ENCODE measurements at regions not wholly inside any gene's neighbourhood (a gene's known extent, or its start where the extent isn't known, plus 50 kb on each side); places are given as distances from the start of the nearest gene placed in this dataset.
"Not testable (repeated sequence)": the region's sequence is repeated elsewhere in the genome, so short reads cannot be mapped to it uniquely, and the experiment has no call there.

- Histone ChIP-seq H3K9me3 (no peaks in the 10 kb centered on the region), H3K4me3 (ENCODE audit: low read depth in 1 of 2, low read length in 1 of 2) (no peak overlapping the region), H3K27ac (no peak overlapping the region), H3K36me3 (no peaks in the 10 kb centered on the region), H3K4me1 (ENCODE audit: control insufficient read depth in 1 of 2, insufficient read depth in 1 of 2, low read depth in 1 of 2, low read length in 1 of 2) (no peaks in the 10 kb centered on the region), H3K27me3 (no peaks in the 10 kb centered on the region)
- no peak for TF ChIP-seq CTCF (IDR thresholded peaks at IDR 0.05)
These were observed 299.6 kb downstream of the PAX3 start for GRCh38 chr2:221999166-221999565.

- Histone ChIP-seq H3K4me3 (ENCODE audit: low read depth in 1 of 2, low read length in 1 of 2) (no peak overlapping the region), H3K27ac (no peak overlapping the region), H3K4me1 (ENCODE audit: control insufficient read depth in 1 of 2, insufficient read depth in 1 of 2, low read depth in 1 of 2, low read length in 1 of 2) (no peaks in the 10 kb centered on the region), H3K36me3 (no peaks in the 10 kb centered on the region), H3K27me3 (no peaks in the 10 kb centered on the region), H3K9me3 (no peaks in the 10 kb centered on the region)
- no peak for TF ChIP-seq CTCF (IDR thresholded peaks at IDR 0.05)
These were observed 301.1 kb downstream of the PAX3 start for GRCh38 chr2:221997683-221998082.

GRCh38 chr2:221997100-221997499 is 301.7 kb downstream of the PAX3 start:
- H3K27me3 ChIP-seq: no peaks in the 10 kb centered on the region
- no peak overlapping the region for H3K27ac ChIP-seq
- H3K4me3 ChIP-seq (ENCODE audit: low read depth in 1 of 2, low read length in 1 of 2): no peak overlapping the region
- no peak for TF ChIP-seq CTCF (IDR thresholded peaks at IDR 0.05)
- no peaks in the 10 kb centered on the region for H3K36me3 ChIP-seq
- no peaks in the 10 kb centered on the region for H3K9me3 ChIP-seq
- no peaks in the 10 kb centered on the region for H3K4me1 ChIP-seq (ENCODE audit: control insufficient read depth in 1 of 2, insufficient read depth in 1 of 2, low read depth in 1 of 2, low read length in 1 of 2)

- no peak for TF ChIP-seq CTCF (IDR thresholded peaks at IDR 0.05)
- Histone ChIP-seq H3K9me3 (no peaks in the 10 kb centered on the region), H3K36me3 (no peaks in the 10 kb centered on the region), H3K4me1 (ENCODE audit: control insufficient read depth in 1 of 2, insufficient read depth in 1 of 2, low read depth in 1 of 2, low read length in 1 of 2) (no peaks in the 10 kb centered on the region), H3K4me3 (ENCODE audit: low read depth in 1 of 2, low read length in 1 of 2) (no peak overlapping the region), H3K27ac (no peak overlapping the region), H3K27me3 (no peaks in the 10 kb centered on the region)
These were observed 303.9 kb downstream of the PAX3 start for GRCh38 chr2:221994926-221995325.

GRCh38 chr2:221984376-221984775 is 314.4 kb downstream of the PAX3 start:
- not testable (repeated sequence) for H3K27ac ChIP-seq; H3K4me3 ChIP-seq (ENCODE audit: low read depth in 1 of 2, low read length in 1 of 2); H3K36me3 ChIP-seq; H3K4me1 ChIP-seq (ENCODE audit: control insufficient read depth in 1 of 2, insufficient read depth in 1 of 2, low read depth in 1 of 2, low read length in 1 of 2); H3K27me3 ChIP-seq; H3K9me3 ChIP-seq

- Histone ChIP-seq H3K27ac (no peak overlapping the region), H3K4me1 (ENCODE audit: control insufficient read depth in 1 of 2, insufficient read depth in 1 of 2, low read depth in 1 of 2, low read length in 1 of 2) (no peaks in the 10 kb centered on the region), H3K27me3 (no peaks in the 10 kb centered on the region), H3K9me3 (no peaks in the 10 kb centered on the region), H3K4me3 (ENCODE audit: low read depth in 1 of 2, low read length in 1 of 2) (no peak overlapping the region), H3K36me3 (no peaks in the 10 kb centered on the region)
- no peak for TF ChIP-seq CTCF (IDR thresholded peaks at IDR 0.05)
These were observed 316.8 kb downstream of the PAX3 start for GRCh38 chr2:221981912-221982470.

Data from neutrophil (primary cell).